WTC11 (cell line): ENCODE measurements at regions not wholly inside any gene's neighbourhood (a gene's known extent, or its start where the extent isn't known, plus 50 kb on each side); places are given as distances from the start of the nearest gene placed in this dataset.

Experiments used
- ATAC-seq: fragments of 200-7000 bp; cut with Tn5 transposase; 2 replicates; pipeline ENCODE4 v1.10.0; 2021; ENCODE audit warnings: mild to moderate bottlenecking, moderate library complexity
- CTCF ChIA-PET: fragments of 300-600 bp; sonication (Branson Sonifier 250); formaldehyde crosslinking; loops from one replicate; lab custom pipeline; 2021; ENCODE audit warnings: antibody characterized with exemption; lab: Charles Lee
- POLR2A ChIA-PET: fragments of 350-600 bp; sonication (Branson Sonifier 250); formaldehyde crosslinking; loops from one replicate; lab custom pipeline; 2021; ENCODE audit warnings: antibody characterized with exemption; lab: Charles Lee
- DNase-seq: peaks from one replicate; pipeline ENCODE4 v3.0.0; 2021; ENCODE audit warnings: low spot score
- H3K27ac Mint-ChIP-seq: 2 replicates; pipeline ENCODE4 v1.8.0; 2021; ENCODE audit warnings: mixed read lengths
- H3K27me3 Mint-ChIP-seq: 2 replicates; pipeline ENCODE4 v1.8.0; 2021; ENCODE audit warnings: low read depth, mild to moderate bottlenecking, moderate library complexity, mixed read lengths
- H3K36me3 Mint-ChIP-seq: 2 replicates; pipeline ENCODE4 v1.8.0; 2021; ENCODE audit warnings: mixed read lengths
- H3K4me1 Mint-ChIP-seq: 2 replicates; pipeline ENCODE4 v1.8.0; 2022; ENCODE audit warnings: mixed read lengths
- H3K4me3 Mint-ChIP-seq: 2 replicates; pipeline ENCODE4 v1.8.0; 2021; ENCODE audit warnings: mild to moderate bottlenecking, moderate library complexity, mixed read lengths
- H3K9me3 Mint-ChIP-seq: 2 replicates; pipeline ENCODE4 v1.8.0; 2021; ENCODE audit warnings: mixed read lengths
- AR ChIP-seq: fragments of 250-450 bp; sonication (Bioruptor Pico); IDR thresholded peaks from 2 replicates; pipeline ENCODE4 v1.9.0; 2021; ENCODE audit warnings: mild to moderate bottlenecking
- CDX4 ChIP-seq: fragments of 250-450 bp; sonication (Bioruptor Pico); IDR thresholded peaks from 2 replicates; pipeline ENCODE4 v1.9.0; 2021; ENCODE audit warnings: moderate library complexity, mild to moderate bottlenecking, inconsistent platforms, borderline replicate concordance
- CREB1 ChIP-seq: sonication (generic); formaldehyde crosslinking; IDR thresholded peaks from 2 replicates; pipeline ENCODE4 v1.8.0; 2023; ENCODE audit warnings: mild to moderate bottlenecking, missing genetic modification reagents
- CREM ChIP-seq: sonication (generic); formaldehyde crosslinking; IDR thresholded peaks from 2 replicates; pipeline ENCODE4 v1.8.1; 2022; ENCODE audit warnings: mild to moderate bottlenecking, missing genetic modification reagents, moderate library complexity
- FOXP1 ChIP-seq: sonication (generic); formaldehyde crosslinking; IDR thresholded peaks from 2 replicates; pipeline ENCODE4 v1.8.0; 2022; ENCODE audit warnings: missing genetic modification reagents, mild to moderate bottlenecking, moderate library complexity, borderline replicate concordance
- GABPB1 ChIP-seq: sonication (generic); formaldehyde crosslinking; IDR thresholded peaks from 2 replicates; pipeline ENCODE4 v1.8.1; 2023; ENCODE audit warnings: mild to moderate bottlenecking, missing genetic modification reagents
- IRF2 ChIP-seq: sonication (generic); formaldehyde crosslinking; IDR thresholded peaks from 2 replicates; pipeline ENCODE4 v1.8.0; 2022; ENCODE audit warnings: low read depth, missing genetic modification reagents, borderline replicate concordance
- MXD4 ChIP-seq: fragments of 250-450 bp; sonication (Bioruptor Pico); IDR thresholded peaks from 2 replicates; pipeline ENCODE4 v1.8.0; 2021; ENCODE audit warnings: mild to moderate bottlenecking, moderate library complexity, borderline replicate concordance
- MYBL2 ChIP-seq: sonication (generic); formaldehyde crosslinking; IDR thresholded peaks from 2 replicates; pipeline ENCODE4 v1.8.1; 2023; ENCODE audit warnings: mild to moderate bottlenecking, moderate library complexity, missing genetic modification reagents
- NFE2L1 ChIP-seq: sonication (generic); formaldehyde crosslinking; IDR thresholded peaks from 2 replicates; pipeline ENCODE4 v1.8.1; 2023; ENCODE audit warnings: missing genetic modification reagents
- PRDM15 ChIP-seq: sonication (generic); formaldehyde crosslinking; IDR thresholded peaks from 2 replicates; pipeline ENCODE4 v1.8.0; 2022; ENCODE audit warnings: missing genetic modification reagents
- PREB ChIP-seq: sonication (generic); formaldehyde crosslinking; IDR thresholded peaks from 2 replicates; pipeline ENCODE4 v1.8.1; 2022; ENCODE audit warnings: mild to moderate bottlenecking, missing genetic modification reagents, moderate library complexity, borderline replicate concordance
- SMAD4 ChIP-seq: sonication (generic); formaldehyde crosslinking; IDR thresholded peaks from 2 replicates; pipeline ENCODE4 v1.8.0; 2022; ENCODE audit warnings: mild to moderate bottlenecking, missing genetic modification reagents
- SP1 ChIP-seq: sonication (generic); formaldehyde crosslinking; conservative IDR thresholded peaks from 2 replicates; pipeline ENCODE4 v1.8.1; 2022; ENCODE audit warnings: missing genetic modification reagents
- TEAD1 ChIP-seq: sonication (generic); formaldehyde crosslinking; IDR thresholded peaks from 2 replicates; pipeline ENCODE4 v1.8.0; 2022; ENCODE audit warnings: mild to moderate bottlenecking, missing genetic modification reagents
- USF2 ChIP-seq: sonication (generic); formaldehyde crosslinking; IDR thresholded peaks from 2 replicates; pipeline ENCODE4 v1.8.1; 2023; ENCODE audit warnings: mild to moderate bottlenecking, missing genetic modification reagents, moderate library complexity
- ZNF138 ChIP-seq: sonication (generic); formaldehyde crosslinking; conservative IDR thresholded peaks from 2 replicates; pipeline ENCODE4 v1.8.1; 2022; ENCODE audit warnings: mild to moderate bottlenecking, moderate library complexity, missing genetic modification reagents
- ZNF219 ChIP-seq: sonication (generic); formaldehyde crosslinking; IDR thresholded peaks from 2 replicates; pipeline ENCODE4 v1.8.0; 2023; ENCODE audit warnings: missing genetic modification reagents, mild to moderate bottlenecking, borderline replicate concordance
- ZNF232 ChIP-seq: sonication (generic); formaldehyde crosslinking; IDR thresholded peaks from 2 replicates; pipeline ENCODE4 v1.8.0; 2022; ENCODE audit warnings: mild to moderate bottlenecking, missing genetic modification reagents
- ZNF671 ChIP-seq: fragments of 250-450 bp; sonication (Bioruptor Pico); IDR thresholded peaks from 2 replicates; pipeline ENCODE4 v1.8.0; 2021; ENCODE audit warnings: mild to moderate bottlenecking
- ZSCAN18 ChIP-seq: fragments of 250-450 bp; sonication (Bioruptor Pico); IDR thresholded peaks from 2 replicates; pipeline ENCODE4 v2.1.2; 2022; ENCODE audit warnings: mild to moderate bottlenecking, moderate library complexity

GRCh38 chr4:28248269-28248668 is 1387.6 kb downstream of the STIM2 start:
- ChIA-PET POLR2A (no interaction called here), CTCF (no interaction called here)
- Mint-ChIP-seq H3K4me3 (no peak overlapping the region), H3K9me3 (no peaks in the 10 kb centered on the region), H3K4me1 (no peaks in the 10 kb centered on the region), H3K27ac (no peak overlapping the region), H3K27me3 (no peaks in the 10 kb centered on the region), H3K36me3 (no peaks in the 10 kb centered on the region)
- DNase-seq (no peak), ATAC-seq (no peak)
- TF ChIP-seq MYBL2 (CRISPR knock-in tag) = no peak
- TF ChIP-seq CREB1 (CRISPR knock-in tag) = no peak
- TF ChIP-seq SP1 (CRISPR knock-in tag) = no peak
- no peak for TF ChIP-seq AR (CRISPR knock-in tag)
- no peak for TF ChIP-seq TEAD1 (CRISPR knock-in tag)
- TF ChIP-seq USF2 (CRISPR knock-in tag) = no peak
- TF ChIP-seq ZNF232 (CRISPR knock-in tag) = no peak
- no peak for TF ChIP-seq NFE2L1 (CRISPR knock-in tag)
- TF ChIP-seq CDX4 (CRISPR knock-in tag) = no peak
- no peak for TF ChIP-seq MXD4 (CRISPR knock-in tag)
- no peak for TF ChIP-seq ZNF138 (CRISPR knock-in tag)
- no peak for TF ChIP-seq SMAD4 (CRISPR knock-in tag)
- no peak for TF ChIP-seq PRDM15 (CRISPR knock-in tag)
- TF ChIP-seq GABPB1 (CRISPR knock-in tag) = no peak
- TF ChIP-seq ZNF671 = no peak
- no peak for TF ChIP-seq PREB (CRISPR knock-in tag)
- no peak for TF ChIP-seq CREM (CRISPR knock-in tag)

GRCh38 chr4:28250646-28251045 is 1390.0 kb downstream of the STIM2 start:
- ATAC-seq (no peak), DNase-seq (no peak)
- POLR2A ChIA-PET = no interaction called here
- CTCF ChIA-PET = no interaction called here
- Mint-ChIP-seq H3K9me3 (peaks cover 6% of the 10 kb centered on the region), H3K36me3 (no peaks in the 10 kb centered on the region), H3K4me1 (no peaks in the 10 kb centered on the region), H3K27ac (no peak overlapping the region), H3K4me3 (no peak overlapping the region), H3K27me3 (no peaks in the 10 kb centered on the region)
- TF ChIP-seq CDX4 (CRISPR knock-in tag) (no peak), CREB1 (CRISPR knock-in tag) (no peak), ZSCAN18 (no peak), ZNF219 (CRISPR knock-in tag) (no peak), IRF2 (CRISPR knock-in tag) (no peak), ZNF232 (CRISPR knock-in tag) (no peak), FOXP1 (no peak)
